ENCODE measurements at regions not wholly inside any gene's neighbourhood (a gene's known extent, or its start where the extent isn't known, plus 50 kb on each side); places are given as distances from the start of the nearest gene placed in this dataset.

DNA sequence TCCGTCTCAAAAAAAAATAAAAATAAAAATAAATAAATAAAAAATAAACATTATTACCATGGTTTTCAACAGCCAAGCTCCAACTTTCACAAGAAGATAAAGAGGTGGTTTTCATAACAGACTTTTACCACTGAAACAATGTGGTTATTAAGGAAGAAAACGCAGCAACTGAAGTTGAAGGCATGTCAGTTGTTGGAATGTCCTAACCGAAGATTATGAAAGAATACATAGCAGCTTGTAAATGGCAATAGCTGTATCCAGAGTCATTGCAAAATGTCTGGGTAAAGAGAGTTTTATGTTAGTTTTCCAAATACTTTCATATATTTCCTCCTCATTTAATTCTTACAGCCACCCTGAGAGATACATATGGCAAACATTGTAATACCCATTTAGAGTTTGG, 161.6 kb upstream of the MARCKS start:
- Mint-ChIP-seq H3K27me3 (no peaks in the 10 kb centered on the region), H3K36me3 (no peaks in the 10 kb centered on the region), H3K4me3 (no peak overlapping the region), H3K4me1 (ENCODE audit: unreplicated experiment) (peaks cover 13% of the 10 kb centered on the region), H3K27ac (no peak overlapping the region), H3K9me3 (peaks cover 15% of the 10 kb centered on the region)
- DNase-seq (ENCODE audit: extremely low spot score, unreplicated experiment) = no peak
- TF ChIP-seq, protein P1, sequence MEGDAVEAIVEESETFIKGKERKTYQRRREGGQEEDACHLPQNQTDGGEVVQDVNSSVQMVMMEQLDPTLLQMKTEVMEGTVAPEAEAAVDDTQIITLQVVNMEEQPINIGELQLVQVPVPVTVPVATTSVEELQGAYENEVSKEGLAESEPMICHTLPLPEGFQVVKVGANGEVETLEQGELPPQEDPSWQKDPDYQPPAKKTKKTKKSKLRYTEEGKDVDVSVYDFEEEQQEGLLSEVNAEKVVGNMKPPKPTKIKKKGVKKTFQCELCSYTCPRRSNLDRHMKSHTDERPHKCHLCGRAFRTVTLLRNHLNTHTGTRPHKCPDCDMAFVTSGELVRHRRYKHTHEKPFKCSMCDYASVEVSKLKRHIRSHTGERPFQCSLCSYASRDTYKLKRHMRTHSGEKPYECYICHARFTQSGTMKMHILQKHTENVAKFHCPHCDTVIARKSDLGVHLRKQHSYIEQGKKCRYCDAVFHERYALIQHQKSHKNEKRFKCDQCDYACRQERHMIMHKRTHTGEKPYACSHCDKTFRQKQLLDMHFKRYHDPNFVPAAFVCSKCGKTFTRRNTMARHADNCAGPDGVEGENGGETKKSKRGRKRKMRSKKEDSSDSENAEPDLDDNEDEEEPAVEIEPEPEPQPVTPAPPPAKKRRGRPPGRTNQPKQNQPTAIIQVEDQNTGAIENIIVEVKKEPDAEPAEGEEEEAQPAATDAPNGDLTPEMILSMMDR (conservative IDR thresholded peaks at IDR 0.05) = no peak

DNA sequence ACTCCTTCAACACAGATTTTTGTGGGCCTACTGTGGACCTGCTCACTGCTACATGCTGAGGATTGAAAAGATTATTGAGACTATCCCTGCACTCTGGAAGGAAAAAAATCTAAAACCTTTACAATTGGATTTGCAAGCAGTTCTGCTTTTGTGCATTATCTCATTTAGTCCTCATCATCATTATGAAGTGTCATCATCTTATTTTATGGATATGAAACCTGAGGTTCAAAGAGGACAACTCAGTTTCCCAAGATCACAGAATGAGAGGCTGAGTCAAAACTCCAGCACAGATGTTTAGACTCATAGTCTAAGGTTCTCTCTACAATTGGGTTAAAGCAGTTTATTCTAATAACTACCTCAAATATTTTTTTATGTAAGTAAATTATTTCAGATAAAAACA, 160.2 kb upstream of the MARCKS start:
- peaks cover 11% of the 10 kb centered on the region for H3K4me1 Mint-ChIP-seq (ENCODE audit: unreplicated experiment)
- no peak for DNase-seq (ENCODE audit: extremely low spot score, unreplicated experiment)
- H3K27me3 Mint-ChIP-seq = no peaks in the 10 kb centered on the region
- no peaks in the 10 kb centered on the region for H3K36me3 Mint-ChIP-seq
- peaks cover 15% of the 10 kb centered on the region for H3K9me3 Mint-ChIP-seq
- H3K27ac Mint-ChIP-seq = no peak overlapping the region
- TF ChIP-seq, protein P1 (conservative IDR thresholded peaks at IDR 0.05) = no peak
- no peak overlapping the region for H3K4me3 Mint-ChIP-seq

DNA sequence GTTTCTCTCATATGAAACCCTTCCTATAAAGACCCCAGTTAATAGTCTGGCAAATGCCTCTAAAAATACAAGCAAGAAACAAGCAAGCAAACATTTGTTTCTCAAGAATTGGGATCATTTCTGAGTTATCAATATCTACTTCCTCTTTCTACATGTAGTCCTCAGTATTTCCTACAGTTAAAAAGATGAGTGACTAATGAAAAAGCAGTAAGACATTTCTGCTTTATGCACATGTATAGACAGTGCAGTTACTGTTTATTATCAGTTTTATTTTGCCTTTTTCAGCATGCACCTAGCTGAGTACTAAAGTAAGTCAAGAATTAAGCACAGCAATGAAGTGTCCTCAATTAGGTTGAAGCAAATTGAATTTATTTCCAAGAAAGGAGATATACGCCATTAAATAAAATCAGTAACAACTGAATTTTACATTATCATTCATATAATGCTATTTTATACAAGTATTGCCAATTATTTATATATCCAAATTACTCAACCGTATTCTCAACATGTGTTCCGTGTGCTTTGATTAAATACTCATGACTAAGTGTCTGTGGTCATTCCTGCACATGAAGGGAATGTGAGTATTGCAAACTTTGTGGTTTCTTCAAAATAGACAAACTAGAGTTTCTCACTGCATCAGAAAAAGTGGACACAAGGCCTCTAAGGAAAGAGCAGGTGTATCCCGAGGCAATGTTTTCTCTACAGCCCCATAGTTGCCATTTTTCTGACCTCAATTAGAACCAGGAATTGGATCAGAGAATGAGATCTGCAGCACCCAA, 159.3 kb upstream of the MARCKS start:
- H3K4me1 Mint-ChIP-seq (ENCODE audit: unreplicated experiment) = peaks cover 11% of the 10 kb centered on the region
- no peaks in the 10 kb centered on the region for H3K27me3 Mint-ChIP-seq
- DNase-seq (ENCODE audit: extremely low spot score, unreplicated experiment) = no peak
- no peaks in the 10 kb centered on the region for H3K36me3 Mint-ChIP-seq
- H3K9me3 Mint-ChIP-seq = peaks cover 15% of the 10 kb centered on the region
- no peak overlapping the region for H3K4me3 Mint-ChIP-seq
- TF ChIP-seq, protein P1 (conservative IDR thresholded peaks at IDR 0.05) = no peak
- no peak overlapping the region for H3K27ac Mint-ChIP-seq

DNA sequence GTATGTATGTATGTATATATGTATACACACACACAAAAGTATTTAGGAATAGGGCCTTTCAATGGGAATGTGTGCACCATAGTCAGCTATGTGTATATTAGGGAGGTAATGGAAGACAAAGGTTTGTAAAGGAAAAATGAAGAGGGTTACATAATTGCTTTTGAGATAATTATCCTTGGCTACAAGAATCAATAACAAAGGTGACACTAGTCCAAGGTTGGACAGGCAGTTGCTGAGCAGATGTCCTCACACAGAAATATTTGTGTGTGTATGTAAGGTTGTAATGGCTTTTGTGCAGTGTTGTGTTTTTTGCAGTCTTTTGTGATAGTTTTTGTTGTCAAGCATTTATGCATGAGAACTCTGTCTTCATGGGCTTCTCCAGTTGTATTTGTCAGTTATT, 157.9 kb upstream of the MARCKS start:
- H3K9me3 Mint-ChIP-seq = peaks cover 6% of the 10 kb centered on the region
- no peak overlapping the region for H3K4me3 Mint-ChIP-seq
- H3K4me1 Mint-ChIP-seq (ENCODE audit: unreplicated experiment) = peaks cover 11% of the 10 kb centered on the region
- no peaks in the 10 kb centered on the region for H3K27me3 Mint-ChIP-seq
- no peaks in the 10 kb centered on the region for H3K36me3 Mint-ChIP-seq
- TF ChIP-seq, protein P1 (conservative IDR thresholded peaks at IDR 0.05) = no peak
- no peak for DNase-seq (ENCODE audit: extremely low spot score, unreplicated experiment)
- no peak overlapping the region for H3K27ac Mint-ChIP-seq

DNA sequence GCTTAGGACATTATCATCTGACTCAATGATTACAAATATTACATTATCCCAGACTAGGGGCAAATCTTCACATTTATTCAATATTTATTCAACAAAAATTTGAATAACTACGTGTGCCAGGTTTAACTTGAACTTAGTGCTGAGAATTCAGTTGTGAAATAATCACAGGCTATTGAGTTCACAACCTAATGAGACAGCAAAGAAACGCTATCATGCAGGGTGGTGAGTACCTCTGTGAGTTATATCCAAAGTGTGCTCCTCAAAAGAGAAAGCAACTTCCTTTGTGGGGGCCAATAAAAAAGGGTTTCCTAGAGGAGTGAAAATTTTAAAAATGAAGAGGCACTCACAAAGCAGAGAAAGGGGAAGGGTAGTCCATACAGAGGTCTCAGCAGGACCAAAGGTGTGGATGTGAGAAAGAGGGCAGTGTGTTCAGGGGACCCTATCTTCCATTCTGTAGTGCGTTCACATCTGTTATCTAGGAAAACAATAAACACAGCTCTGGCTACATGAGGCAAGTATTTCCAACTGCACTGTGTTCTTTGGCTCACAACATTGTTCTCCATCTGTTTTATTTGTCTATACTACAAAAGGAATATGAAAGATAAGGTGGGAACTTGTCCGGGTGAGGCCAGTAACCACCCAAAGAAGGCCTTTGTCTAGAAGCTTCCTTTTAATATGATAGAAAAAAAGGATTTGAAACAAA, 155.4 kb upstream of the MARCKS start:
- Mint-ChIP-seq H3K9me3 (no peaks in the 10 kb centered on the region), H3K27me3 (no peaks in the 10 kb centered on the region), H3K27ac (no peak overlapping the region), H3K36me3 (no peaks in the 10 kb centered on the region), H3K4me1 (ENCODE audit: unreplicated experiment) (no peaks in the 10 kb centered on the region), H3K4me3 (no peak overlapping the region)
- no peak for DNase-seq (ENCODE audit: extremely low spot score, unreplicated experiment)
- TF ChIP-seq, protein P1 (conservative IDR thresholded peaks at IDR 0.05) = no peak
